Sigmoid colon (tissue), 6 donors: ENCODE measurements at regions not wholly inside any gene's neighbourhood (a gene's known extent, or its start where the extent isn't known, plus 50 kb on each side); places are given as distances from the start of the nearest gene placed in this dataset.
A peak's percentile ranks its signal among the peaks of the same experiment; 100 is the strongest.

ENCODE experiments used
- DNase-seq: peaks from one replicate; pipeline ENCODE4 v3.0.0-alpha.2; 2019
- H3K27ac ChIP-seq, 4 donors: fragments of 200-600 bp; sonication (generic); one replicate each; pipeline ENCODE4 v1.5.1; 2016 to 2019; ENCODE audit warnings: mild to moderate bottlenecking in 1 of 4
- H3K27me3 ChIP-seq, 3 donors: fragments of 200-600 bp; sonication (generic); one replicate each; pipeline ENCODE4 v1.5.1; 2019; ENCODE audit warnings: mild to moderate bottlenecking in 1 of 3
- H3K36me3 ChIP-seq, 4 donors: fragments of 200-600 bp; sonication (generic); one replicate each; pipeline ENCODE4 v1.5.1; 2016 to 2019
- H3K4me1 ChIP-seq, 4 donors: fragments of 200-600 bp; sonication (generic); one replicate each; pipeline ENCODE4 v1.5.1; 2017 to 2019
- H3K4me3 ChIP-seq, 4 donors: fragments of 200-600 bp; sonication (generic); one replicate each; pipeline ENCODE4 v1.5.1; 2017 to 2019; ENCODE audit warnings: mild to moderate bottlenecking in 2 of 4, moderate library complexity in 1 of 4
- H3K9me3 ChIP-seq, 4 donors: fragments of 200-600 bp in 3 of 4; sonication (generic) in 3 of 4; one replicate each; pipeline versions ENCODE4 v1.5.1 to v1.6.1; 2013 to 2019
- EP300 ChIP-seq, 4 donors: sonication (generic); formaldehyde crosslinking; IDR thresholded peaks; one replicate each; pipeline ENCODE4 v1.6.1; 2017; ENCODE audit warnings: antibody characterized with exemption in 4 of 4
- POLR2A ChIP-seq, 2 donors: fragments of 450-650 bp; IDR thresholded peaks; one replicate each; pipeline ENCODE4 v1.6.1; 2016; ENCODE audit warnings: antibody characterized with exemption in 2 of 2, mild to moderate bottlenecking in 2 of 2, moderate library complexity in 2 of 2
- POLR2AphosphoS5 ChIP-seq, 4 donors: sonication (generic); formaldehyde crosslinking; IDR thresholded peaks; one replicate each; pipeline ENCODE4 v1.6.1; 2017; ENCODE audit warnings: antibody characterized with exemption in 4 of 4
- WGBS, 2 donors: extraction: QIAGEN DNeasy Blood & Tissue Kit; methylation state at CpG; one replicate each; pipeline ENCODE4 v1.1.7; 2013; 5-methylcytosine and 5-hydroxymethylcytosine counted together
- intact Hi-C: fragments of 100-400 bp; cut with DNase I; formaldehyde crosslinking; loops from one replicate; pipeline ENCODE4 v1.15.1; 2023
- TF ChIP-seq, protein P1 (sequence below), 4 experiments: fragments of 450-650 bp in 3 of 4; fragments of 200-600 bp in 1 of 4; IDR thresholded peaks; one replicate each; pipeline ENCODE4 v1.5.1; 2016 to 2019; ENCODE audit warnings: antibody characterized with exemption in 4 of 4, mild to moderate bottlenecking in 3 of 4, moderate library complexity in 2 of 4
- donor health status: healthy with polysubstance abuse.
- donor health status: healthy.

DNA sequence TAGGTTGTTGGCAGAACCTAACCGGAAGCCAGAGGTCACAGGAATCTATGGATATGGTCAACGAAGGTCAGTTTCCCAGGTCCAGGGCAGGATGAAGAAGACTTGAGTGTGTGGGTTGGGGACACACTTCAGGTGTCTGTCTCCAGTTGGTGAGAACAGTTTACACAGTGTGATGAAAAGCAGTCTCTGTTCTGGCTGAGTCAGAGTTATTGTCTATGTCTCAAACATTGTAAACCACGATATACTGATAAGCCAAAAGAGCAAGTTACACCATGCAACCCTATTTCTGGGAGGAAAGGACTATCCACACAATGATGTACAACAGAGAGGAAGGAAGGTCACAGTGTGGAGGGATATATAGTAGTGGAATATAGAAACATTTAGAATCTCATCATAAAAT, 187.1 kb upstream of the C1QTNF7 start:
- 52 to 75% methylated on average over 3 of the region's 3 CpGs for WGBS, 2 donors
- TF ChIP-seq POLR2AphosphoS5 (IDR thresholded peaks at IDR 0.05) (peak in 1 of 4 donors; percentile 21), POLR2A (IDR thresholded peaks at IDR 0.05) (no peak)
- Histone ChIP-seq H3K27me3 (no peaks in the 10 kb centered on the region), H3K27ac (peak overlapping the region in 1 of 4 donors; percentile 48), H3K36me3 (no peaks in the 10 kb centered on the region), H3K4me3 (no peak overlapping the region), H3K9me3 (no peaks in the 10 kb centered on the region), H3K4me1 (peaks cover 0 to 29% (median 14%) of the 10 kb centered on the region in 4 donors)
- intact Hi-C loops = no loop called here
- DNase-seq = no peak

DNA sequence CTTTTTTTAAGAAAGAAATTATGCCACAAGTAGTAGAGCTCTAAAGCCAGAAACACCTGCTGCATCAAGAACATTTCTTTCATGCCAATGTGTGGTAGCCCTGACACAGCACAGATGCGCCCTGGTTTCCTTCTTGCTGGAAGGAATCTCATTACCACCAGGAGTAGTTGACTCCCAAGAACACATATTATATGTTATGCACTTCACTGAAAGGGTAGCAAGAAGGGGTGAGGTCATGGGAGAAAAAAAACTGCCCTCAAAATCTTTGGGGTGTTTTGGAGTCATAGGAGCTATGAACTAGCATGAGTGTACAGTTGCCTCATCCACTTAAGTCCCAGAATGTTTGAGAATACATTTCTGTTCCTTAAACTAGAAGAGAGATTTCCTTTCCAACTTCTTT, 185.8 kb upstream of the C1QTNF7 start:
- no peaks in the 10 kb centered on the region for H3K9me3 ChIP-seq
- DNase-seq = no peak
- WGBS, 2 donors = 90 to 92% methylated on average over 1 of the region's 1 CpG
- no peak overlapping the region for H3K4me3 ChIP-seq
- H3K4me1 ChIP-seq = peaks cover 0 to 24% (median 11%) of the 10 kb centered on the region in 4 donors
- intact Hi-C loops = no loop called here
- H3K36me3 ChIP-seq = no peaks in the 10 kb centered on the region
- H3K27me3 ChIP-seq = no peaks in the 10 kb centered on the region
- TF ChIP-seq POLR2AphosphoS5 (IDR thresholded peaks at IDR 0.05) = peak in 2 of 4 donors; percentile 29 to 38
- TF ChIP-seq EP300 (IDR thresholded peaks at IDR 0.05) = no peak
- H3K27ac ChIP-seq = no peak overlapping the region

DNA sequence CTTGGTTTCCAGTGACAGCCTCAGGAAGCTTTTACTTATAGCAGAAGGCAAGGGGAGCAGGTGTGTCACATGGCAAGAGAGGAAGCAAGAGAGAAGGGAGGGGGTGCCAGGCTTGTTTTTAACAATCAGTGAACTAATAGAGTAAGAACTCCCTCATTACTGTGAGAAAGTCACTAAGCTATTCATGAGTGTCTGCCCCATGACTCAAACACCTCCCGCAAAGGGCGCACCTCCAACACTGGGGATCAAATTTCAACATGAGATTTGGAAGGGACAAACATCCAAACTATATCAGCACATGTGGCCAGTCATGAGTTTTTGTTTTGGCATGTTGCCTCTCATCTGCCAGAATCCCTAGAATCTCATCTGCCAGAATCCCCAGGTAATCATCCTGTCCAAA, 183.5 kb upstream of the C1QTNF7 start:
- H3K27me3 ChIP-seq = no peaks in the 10 kb centered on the region
- no peak for DNase-seq
- no peak overlapping the region for H3K27ac ChIP-seq
- H3K9me3 ChIP-seq = no peaks in the 10 kb centered on the region
- H3K36me3 ChIP-seq = no peaks in the 10 kb centered on the region
- peaks cover 0 to 18% (median 5%) of the 10 kb centered on the region in 4 donors for H3K4me1 ChIP-seq
- intact Hi-C loops = no loop called here
- 99% methylated on average over 2 of the region's 2 CpGs for WGBS, 2 donors
- TF ChIP-seq POLR2A (IDR thresholded peaks at IDR 0.05) (no peak), POLR2AphosphoS5 (IDR thresholded peaks at IDR 0.05) (no peak), EP300 (IDR thresholded peaks at IDR 0.05) (no peak)
- TF ChIP-seq, protein P1, sequence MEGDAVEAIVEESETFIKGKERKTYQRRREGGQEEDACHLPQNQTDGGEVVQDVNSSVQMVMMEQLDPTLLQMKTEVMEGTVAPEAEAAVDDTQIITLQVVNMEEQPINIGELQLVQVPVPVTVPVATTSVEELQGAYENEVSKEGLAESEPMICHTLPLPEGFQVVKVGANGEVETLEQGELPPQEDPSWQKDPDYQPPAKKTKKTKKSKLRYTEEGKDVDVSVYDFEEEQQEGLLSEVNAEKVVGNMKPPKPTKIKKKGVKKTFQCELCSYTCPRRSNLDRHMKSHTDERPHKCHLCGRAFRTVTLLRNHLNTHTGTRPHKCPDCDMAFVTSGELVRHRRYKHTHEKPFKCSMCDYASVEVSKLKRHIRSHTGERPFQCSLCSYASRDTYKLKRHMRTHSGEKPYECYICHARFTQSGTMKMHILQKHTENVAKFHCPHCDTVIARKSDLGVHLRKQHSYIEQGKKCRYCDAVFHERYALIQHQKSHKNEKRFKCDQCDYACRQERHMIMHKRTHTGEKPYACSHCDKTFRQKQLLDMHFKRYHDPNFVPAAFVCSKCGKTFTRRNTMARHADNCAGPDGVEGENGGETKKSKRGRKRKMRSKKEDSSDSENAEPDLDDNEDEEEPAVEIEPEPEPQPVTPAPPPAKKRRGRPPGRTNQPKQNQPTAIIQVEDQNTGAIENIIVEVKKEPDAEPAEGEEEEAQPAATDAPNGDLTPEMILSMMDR (IDR thresholded peaks at IDR 0.05) = no peak
- no peak overlapping the region for H3K4me3 ChIP-seq

DNA sequence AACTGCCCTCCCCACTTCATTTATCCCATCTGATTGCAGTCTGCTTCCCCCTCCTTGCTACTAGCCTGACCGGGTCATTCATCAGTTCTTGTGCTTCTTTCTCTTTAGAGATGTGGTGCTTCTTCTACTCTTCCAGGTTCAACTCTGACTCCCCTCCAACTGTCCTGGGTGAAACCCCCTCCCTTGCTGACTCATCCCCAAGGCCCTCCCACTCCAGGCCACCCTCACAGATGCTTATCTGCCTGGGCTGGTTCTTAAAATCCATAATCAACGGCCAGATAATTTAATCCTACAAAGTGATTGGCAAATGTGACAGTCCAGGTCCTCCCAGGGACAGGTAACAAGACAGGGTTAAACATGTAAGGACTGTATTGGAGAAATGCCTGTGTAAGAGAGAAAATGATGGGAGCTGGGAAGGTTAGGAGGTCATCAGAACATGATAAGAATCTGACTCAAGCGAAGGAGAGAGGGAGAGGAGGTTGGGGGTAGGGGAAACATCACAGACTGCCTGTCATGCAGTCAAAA, 182.8 kb upstream of the C1QTNF7 start:
- Histone ChIP-seq H3K4me1 (peaks cover 0 to 11% (median 3%) of the 10 kb centered on the region in 4 donors), H3K36me3 (no peaks in the 10 kb centered on the region), H3K9me3 (no peaks in the 10 kb centered on the region), H3K4me3 (no peak overlapping the region), H3K27me3 (no peaks in the 10 kb centered on the region), H3K27ac (no peak overlapping the region)
- DNase-seq = no peak
- TF ChIP-seq POLR2AphosphoS5 (IDR thresholded peaks at IDR 0.05) (no peak), POLR2A (IDR thresholded peaks at IDR 0.05) (no peak), EP300 (IDR thresholded peaks at IDR 0.05) (no peak)
- TF ChIP-seq, protein P1 (IDR thresholded peaks at IDR 0.05) = no peak
- 64 to 80% methylated on average over 3 of the region's 3 CpGs for WGBS, 2 donors
- intact Hi-C loops = no loop called here

DNA sequence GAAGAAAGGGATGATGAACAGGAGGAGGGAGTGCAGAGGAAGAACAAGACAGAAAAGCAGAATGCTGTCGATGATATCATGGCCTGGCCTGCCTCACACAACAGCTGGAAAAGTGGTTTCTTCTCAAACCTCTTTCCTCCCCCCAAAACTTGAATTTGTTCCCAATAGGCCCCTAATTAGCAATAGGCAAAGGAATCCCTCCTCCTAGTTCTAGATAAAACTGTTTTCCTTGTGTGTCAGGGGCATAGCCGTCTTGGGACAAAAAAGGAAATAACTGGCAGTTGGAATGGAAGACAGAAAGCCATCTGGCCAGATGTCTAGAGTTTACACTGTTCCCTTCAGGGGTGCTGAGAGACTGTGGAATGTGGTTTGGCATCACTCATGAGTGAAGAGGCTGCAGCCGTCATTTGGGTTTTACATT, 177.8 kb upstream of the C1QTNF7 start:
- TF ChIP-seq POLR2AphosphoS5 (IDR thresholded peaks at IDR 0.05) = no peak
- TF ChIP-seq EP300 (IDR thresholded peaks at IDR 0.05) = no peak
- TF ChIP-seq, protein P1 (IDR thresholded peaks at IDR 0.05) = no peak
- TF ChIP-seq POLR2A (IDR thresholded peaks at IDR 0.05) = no peak
- Histone ChIP-seq H3K27ac (no peak overlapping the region), H3K4me3 (no peak overlapping the region), H3K27me3 (no peaks in the 10 kb centered on the region), H3K4me1 (peaks cover 0 to 6% (median 0%) of the 10 kb centered on the region in 4 donors), H3K9me3 (no peaks in the 10 kb centered on the region), H3K36me3 (no peaks in the 10 kb centered on the region)
- intact Hi-C loops = no loop called here
- 61 to 64% methylated on average over 3 of the region's 3 CpGs for WGBS, 2 donors
- DNase-seq = no peak

DNA sequence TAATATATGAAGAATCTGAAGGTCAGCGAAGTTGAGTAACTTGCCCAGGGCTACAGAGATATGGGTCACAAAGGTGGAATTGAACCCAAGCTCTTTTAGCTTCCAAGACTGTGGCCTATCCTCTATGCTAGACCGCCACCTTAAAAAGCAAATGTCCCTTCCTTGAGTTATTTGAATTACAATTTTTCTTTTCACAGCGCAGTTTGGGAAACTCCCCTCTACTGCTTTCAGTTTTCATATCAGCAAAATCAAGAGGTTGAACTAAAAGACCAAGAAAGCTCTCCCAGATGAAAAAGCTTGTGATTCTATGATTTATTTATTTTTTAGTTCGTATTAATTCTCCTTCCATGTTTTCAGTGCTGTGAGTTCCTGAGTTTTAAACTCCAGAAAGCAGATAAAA, 174.5 kb upstream of the C1QTNF7 start:
- no peaks in the 10 kb centered on the region for H3K27me3 ChIP-seq
- no peak overlapping the region for H3K27ac ChIP-seq
- peaks cover 0 to 6% (median 0%) of the 10 kb centered on the region in 4 donors for H3K4me1 ChIP-seq
- WGBS, 2 donors = 66 to 81% methylated on average over 4 of the region's 4 CpGs
- H3K36me3 ChIP-seq = no peaks in the 10 kb centered on the region
- no peaks in the 10 kb centered on the region for H3K9me3 ChIP-seq
- intact Hi-C loops = no loop called here
- no peak for TF ChIP-seq POLR2AphosphoS5 (IDR thresholded peaks at IDR 0.05)
- TF ChIP-seq, protein P1 (IDR thresholded peaks at IDR 0.05) = no peak
- TF ChIP-seq POLR2A (IDR thresholded peaks at IDR 0.05) = no peak
- TF ChIP-seq EP300 (IDR thresholded peaks at IDR 0.05) = no peak
- no peak overlapping the region for H3K4me3 ChIP-seq
- DNase-seq = no peak
